ENCODE measurements at regions not wholly inside any gene's neighbourhood (a gene's known extent, or its start where the extent isn't known, plus 50 kb on each side); places are given as distances from the start of the nearest gene placed in this dataset. TPM values are rescaled to one million over a fixed set of nuclear protein-coding genes. Genes with fewer than 3 reads are reported as not detected.

DNA sequence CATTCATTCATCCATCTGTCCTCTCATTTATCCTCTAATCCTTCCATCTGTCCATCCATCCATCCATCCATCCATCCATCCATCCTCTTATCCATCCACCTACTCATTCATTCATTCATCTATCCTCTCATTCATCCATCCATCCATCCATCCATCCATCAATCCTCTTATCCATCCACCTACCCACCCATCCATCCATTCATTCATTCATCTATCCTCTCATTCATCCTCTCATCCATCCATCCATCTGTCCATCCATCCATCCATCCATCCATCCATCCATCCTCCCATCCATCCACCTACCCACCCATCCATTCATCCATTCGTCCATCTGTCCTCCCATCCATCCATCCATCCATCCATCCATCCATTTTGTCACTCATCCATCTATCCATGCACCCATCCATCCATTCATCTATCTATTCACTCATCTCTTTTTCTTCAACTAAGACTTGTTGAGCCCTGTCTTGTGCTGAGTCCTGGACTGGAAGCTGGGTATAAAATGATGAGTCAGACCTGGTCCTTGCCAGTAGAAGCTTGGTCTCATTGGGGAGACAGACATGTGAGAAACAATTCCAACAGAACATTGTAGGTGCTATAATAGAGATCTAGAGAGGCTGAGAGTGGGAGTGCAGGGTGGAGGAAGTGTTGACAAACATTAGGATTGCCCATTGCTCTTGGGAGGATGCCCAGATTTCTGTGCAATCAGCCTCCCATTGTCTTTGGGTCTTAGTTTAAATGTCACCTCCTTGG, 55.0 kb upstream of the IER5L start:
- DNase-seq, result no peak
- Histone ChIP-seq H3K27me3 (no peaks in the 10 kb centered on the region), H3K27ac (no peak overlapping the region), H3K9me3 (no peaks in the 10 kb centered on the region), H3K36me3 (replicated peaks in 1 of 2; ENCODE audit: insufficient read depth in 1 of 2, low read depth in 2 of 2) (no peaks in the 10 kb centered on the region), H3K4me3 (no peak overlapping the region), H3K4me1 (no peaks in the 10 kb centered on the region)
- intact Hi-C loops (cut with DNase I), result no loop called here
- WGBS, 2 donors, result 38 to 67% methylated on average over 1 of the region's 1 CpG
- TF ChIP-seq POLR2A (IDR thresholded peaks at IDR 0.05), result no peak
- TF ChIP-seq, protein P1, sequence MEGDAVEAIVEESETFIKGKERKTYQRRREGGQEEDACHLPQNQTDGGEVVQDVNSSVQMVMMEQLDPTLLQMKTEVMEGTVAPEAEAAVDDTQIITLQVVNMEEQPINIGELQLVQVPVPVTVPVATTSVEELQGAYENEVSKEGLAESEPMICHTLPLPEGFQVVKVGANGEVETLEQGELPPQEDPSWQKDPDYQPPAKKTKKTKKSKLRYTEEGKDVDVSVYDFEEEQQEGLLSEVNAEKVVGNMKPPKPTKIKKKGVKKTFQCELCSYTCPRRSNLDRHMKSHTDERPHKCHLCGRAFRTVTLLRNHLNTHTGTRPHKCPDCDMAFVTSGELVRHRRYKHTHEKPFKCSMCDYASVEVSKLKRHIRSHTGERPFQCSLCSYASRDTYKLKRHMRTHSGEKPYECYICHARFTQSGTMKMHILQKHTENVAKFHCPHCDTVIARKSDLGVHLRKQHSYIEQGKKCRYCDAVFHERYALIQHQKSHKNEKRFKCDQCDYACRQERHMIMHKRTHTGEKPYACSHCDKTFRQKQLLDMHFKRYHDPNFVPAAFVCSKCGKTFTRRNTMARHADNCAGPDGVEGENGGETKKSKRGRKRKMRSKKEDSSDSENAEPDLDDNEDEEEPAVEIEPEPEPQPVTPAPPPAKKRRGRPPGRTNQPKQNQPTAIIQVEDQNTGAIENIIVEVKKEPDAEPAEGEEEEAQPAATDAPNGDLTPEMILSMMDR (IDR thresholded peaks at IDR 0.05), result no peak
- ATAC-seq, result no peak

DNA sequence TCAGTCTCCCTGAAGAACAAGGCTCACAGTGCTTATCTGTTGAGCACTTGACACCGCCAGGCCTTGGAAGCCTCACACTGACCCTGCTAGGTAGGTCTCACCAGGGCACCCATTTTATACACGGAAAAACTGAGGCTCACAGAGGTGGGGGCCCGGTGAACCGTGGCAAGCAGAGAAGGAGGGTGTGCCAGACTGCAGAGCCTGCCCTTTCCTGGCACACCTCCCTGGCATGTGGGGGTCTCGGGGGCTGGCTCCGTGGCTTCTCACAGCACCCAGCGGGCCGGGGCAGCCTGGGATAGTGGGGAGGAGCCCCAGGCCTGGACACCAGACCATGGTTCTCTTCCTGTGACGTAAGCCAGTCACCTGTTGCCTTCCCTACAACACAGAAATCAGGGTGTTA, 53.7 kb upstream of the IER5L start:
- no peaks in the 10 kb centered on the region for H3K4me1 ChIP-seq
- H3K27ac ChIP-seq, result no peak overlapping the region
- TF ChIP-seq, protein P1 (IDR thresholded peaks at IDR 0.05), result no peak
- no peak for TF ChIP-seq POLR2A (IDR thresholded peaks at IDR 0.05)
- DNase-seq (no peak), ATAC-seq (no peak)
- no peaks in the 10 kb centered on the region for H3K9me3 ChIP-seq
- intact Hi-C loops (cut with DNase I), result no loop called here
- H3K4me3 ChIP-seq, result no peak overlapping the region
- H3K36me3 ChIP-seq (replicated peaks in 1 of 2; ENCODE audit: insufficient read depth in 1 of 2, low read depth in 2 of 2), result no peaks in the 10 kb centered on the region
- 79 to 84% methylated on average over 8 of the region's 9 CpGs for WGBS, 2 donors
- no peaks in the 10 kb centered on the region for H3K27me3 ChIP-seq

DNA sequence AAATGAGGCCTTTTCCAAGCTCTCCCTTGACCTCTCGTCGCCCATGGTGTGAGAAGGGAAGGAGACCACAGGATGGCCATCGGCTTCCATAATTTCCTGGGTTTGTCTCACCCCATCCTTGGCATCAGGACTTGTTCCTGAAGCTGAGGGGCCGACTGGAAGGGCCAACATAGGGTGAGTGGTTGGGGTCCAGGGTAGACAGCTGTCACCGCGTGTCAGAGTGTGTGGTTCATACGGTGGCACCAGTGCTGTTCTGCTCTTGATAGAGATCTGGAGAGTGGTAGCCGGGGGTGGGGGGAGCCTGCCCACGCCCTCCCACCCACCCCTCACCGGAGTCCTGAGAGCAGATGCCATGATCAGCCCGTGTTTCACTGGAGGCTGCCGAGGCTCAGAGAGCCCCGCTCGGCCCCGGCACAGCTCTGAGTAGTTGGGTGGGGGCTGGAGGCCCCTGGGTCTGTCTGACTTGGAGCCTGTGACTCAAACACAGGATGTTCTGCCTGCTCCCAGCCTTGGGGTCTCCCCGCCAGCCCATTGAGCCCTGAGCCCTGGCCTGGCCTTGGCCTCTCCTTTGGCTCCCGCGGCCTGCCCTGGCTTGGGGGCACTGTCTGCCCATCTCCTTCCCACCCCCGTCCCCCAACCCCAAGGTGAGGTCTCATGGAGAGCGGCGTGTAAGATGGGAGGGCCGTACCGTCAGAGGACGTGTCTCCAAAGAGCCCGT, 53.1 kb upstream of the IER5L start:
- H3K27ac ChIP-seq, result no peak overlapping the region
- intact Hi-C loops (cut with DNase I), result no loop called here
- H3K36me3 ChIP-seq (replicated peaks in 1 of 2; ENCODE audit: insufficient read depth in 1 of 2, low read depth in 2 of 2), result no peaks in the 10 kb centered on the region
- no peaks in the 10 kb centered on the region for H3K9me3 ChIP-seq
- H3K4me1 ChIP-seq, result no peaks in the 10 kb centered on the region
- ATAC-seq (no peak), DNase-seq (no peak)
- H3K4me3 ChIP-seq, result no peak overlapping the region
- H3K27me3 ChIP-seq, result no peaks in the 10 kb centered on the region
- WGBS, 2 donors, result 83 to 87% methylated on average over 9 to 24 of the region's 25 CpGs
- no peak for TF ChIP-seq POLR2A (IDR thresholded peaks at IDR 0.05)
- TF ChIP-seq, protein P1 (IDR thresholded peaks at IDR 0.05), result no peak

DNA sequence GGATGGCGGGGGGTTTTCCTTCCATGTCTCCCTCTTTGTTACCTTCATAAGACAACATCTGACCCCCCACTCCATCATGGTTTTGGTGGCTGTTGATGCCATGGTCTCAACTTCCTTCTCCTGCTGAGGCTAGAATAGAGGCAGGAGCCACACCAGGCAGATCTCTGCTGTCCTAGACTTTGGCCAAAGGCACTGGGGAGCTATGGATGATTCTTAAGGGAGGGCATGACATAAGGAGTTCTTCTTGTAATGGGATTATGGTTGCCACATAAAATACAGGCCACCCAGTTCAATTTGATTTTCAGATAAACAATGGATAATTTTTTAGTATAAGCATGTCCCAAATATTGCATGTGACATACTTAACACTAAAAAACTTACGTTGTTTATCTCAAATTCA, 52.2 kb upstream of the IER5L start:
- DNase-seq (no peak), ATAC-seq (no peak)
- H3K9me3 ChIP-seq, result no peaks in the 10 kb centered on the region
- H3K36me3 ChIP-seq (replicated peaks in 1 of 2; ENCODE audit: insufficient read depth in 1 of 2, low read depth in 2 of 2), result no peaks in the 10 kb centered on the region
- intact Hi-C loops (cut with DNase I), result no loop called here
- no peaks in the 10 kb centered on the region for H3K27me3 ChIP-seq
- TF ChIP-seq POLR2A (IDR thresholded peaks at IDR 0.05), result no peak
- TF ChIP-seq, protein P1 (IDR thresholded peaks at IDR 0.05), result no peak
- WGBS, 2 donors, result 50 to 98% methylated on average over 2 of the region's 2 CpGs
- no peak overlapping the region for H3K4me3 ChIP-seq
- H3K4me1 ChIP-seq, result no peaks in the 10 kb centered on the region
- no peak overlapping the region for H3K27ac ChIP-seq

Small RNA genes in the stretch of these regions (small RNA-seq; reads per million reads assigned to genes)
- gene AL353803.5 (not detected), gene RN7SL159P (not detected)

All from body of pancreas (tissue), 4 donors.